HepG2 (cell line): ENCODE measurements at regions not wholly inside any gene's neighbourhood (a gene's known extent, or its start where the extent isn't known, plus 50 kb on each side); places are given as distances from the start of the nearest gene placed in this dataset.
A peak's percentile ranks its signal among the peaks of the same experiment; 100 is the strongest.

ENCODE experiments used
- HOXA9 ChIP-seq: sonication (generic); formaldehyde crosslinking; IDR thresholded peaks from 2 replicates; pipeline ENCODE4 v1.8.1; 2022; ENCODE audit warnings: missing genetic modification reagents, mild to moderate bottlenecking, moderate library complexity, borderline replicate concordance
- JUND ChIP-seq: sonication (generic); formaldehyde crosslinking; IDR thresholded peaks from 2 replicates; pipeline ENCODE4 v1.8.0; 2022; ENCODE audit warnings: mild to moderate bottlenecking, missing genetic modification reagents
- MEIS2 ChIP-seq: sonication (generic); formaldehyde crosslinking; IDR thresholded peaks from 2 replicates; pipeline ENCODE4 v1.9.0; 2021; ENCODE audit warnings: mild to moderate bottlenecking, missing genetic modification reagents
- NONO ChIP-seq, 2 experiments: fragments of 450-650 bp in 1 of 2; sonication (generic) in 1 of 2; formaldehyde crosslinking in 1 of 2; IDR thresholded peaks in 1 of 2; conservative IDR thresholded peaks in 1 of 2; 2 replicates each; pipeline versions ENCODE4 v1.6.1 to v1.8.0; 2017 to 2022; ENCODE audit warnings: mild to moderate bottlenecking in 1 of 2, missing genetic modification reagents in 1 of 2, moderate library complexity in 1 of 2
- NR2F1 ChIP-seq, 2 experiments: fragments of 450-650 bp in 1 of 2; formaldehyde crosslinking in 1 of 2; IDR thresholded peaks; 2 replicates each; pipeline versions ENCODE4 v1.5.0 to v1.6.1; 2016 to 2020; ENCODE audit warnings: mild to moderate bottlenecking in 1 of 2, missing compliant biosample characterization in 1 of 2, missing genetic modification reagents in 1 of 2, moderate library complexity in 1 of 2
- POLR2G ChIP-seq: fragments of 200-400 bp; formaldehyde crosslinking; IDR thresholded peaks from 2 replicates; pipeline ENCODE4 v1.6.1; 2018; ENCODE audit warnings: mild to moderate bottlenecking, low read depth, low read length, moderate library complexity
- THAP11 ChIP-seq: IDR thresholded peaks from 2 replicates; pipeline ENCODE4 v1.6.1; 2016; ENCODE audit warnings: missing biosample characterization, missing genetic modification reagents
- ZFAT ChIP-seq: sonication (generic); formaldehyde crosslinking; conservative IDR thresholded peaks from 2 replicates; pipeline ENCODE4 v1.8.1; 2023; ENCODE audit warnings: missing genetic modification reagents, inconsistent platforms
- ZKSCAN8 ChIP-seq: IDR thresholded peaks from 2 replicates; pipeline ENCODE4 v1.6.1; 2016; ENCODE audit warnings: borderline replicate concordance, missing genetic modification reagents, missing compliant biosample characterization
- ZNF337 ChIP-seq: sonication (generic); formaldehyde crosslinking; IDR thresholded peaks from 2 replicates; pipeline ENCODE4 v1.5.1; 2020; ENCODE audit warnings: missing genetic modification reagents, low read depth, mild to moderate bottlenecking, borderline replicate concordance
- ZNF430 ChIP-seq: sonication (generic); formaldehyde crosslinking; IDR thresholded peaks from 2 replicates; pipeline ENCODE4 v1.9.0; 2021; ENCODE audit warnings: mild to moderate bottlenecking, missing genetic modification reagents
- ZNF7 ChIP-seq: IDR thresholded peaks from 2 replicates; pipeline ENCODE4 v1.6.1; 2016; ENCODE audit warnings: missing biosample characterization, missing genetic modification reagents
- ZNF724P ChIP-seq: sonication (generic); formaldehyde crosslinking; IDR thresholded peaks from 2 replicates; pipeline ENCODE4 v1.8.0; 2022; ENCODE audit warnings: missing genetic modification reagents, borderline replicate concordance
- ZNF782 ChIP-seq: sonication (generic); formaldehyde crosslinking; IDR thresholded peaks from 2 replicates; pipeline ENCODE4 v1.4.0; 2020; ENCODE audit warnings: missing genetic modification reagents, mild to moderate bottlenecking, borderline replicate concordance
- TF ChIP-seq, protein P1 (sequence below): sonication (generic); formaldehyde crosslinking; IDR thresholded peaks from 2 replicates; pipeline ENCODE4 v1.8.0; 2022; ENCODE audit warnings: missing genetic modification reagents, mild to moderate bottlenecking, borderline replicate concordance
- TF ChIP-seq, protein P2 (sequence below): sonication (generic); formaldehyde crosslinking; IDR thresholded peaks from 2 replicates; pipeline ENCODE4 v1.9.0; 2022; ENCODE audit warnings: missing genetic modification reagents, mild to moderate bottlenecking, borderline replicate concordance
- TF ChIP-seq, protein P3 (sequence below): sonication (generic); formaldehyde crosslinking; IDR thresholded peaks from 2 replicates; pipeline ENCODE4 v1.5.0; 2020; ENCODE audit warnings: mild to moderate bottlenecking, missing genetic modification reagents, moderate library complexity
- TF ChIP-seq, protein P4 (sequence below): IDR thresholded peaks from 2 replicates; pipeline ENCODE4 v1.6.1; 2016; ENCODE audit warnings: missing compliant biosample characterization, missing genetic modification reagents, borderline replicate concordance
- TF ChIP-seq, protein P5 (sequence below), 2 experiments: sonication (generic) in 1 of 2; formaldehyde crosslinking in 1 of 2; IDR thresholded peaks; 2 replicates each; pipeline versions ENCODE4 v1.4.0 to v1.6.1; 2018 to 2020; ENCODE audit warnings: missing genetic modification reagents in 2 of 2, borderline replicate concordance in 1 of 2, low read depth in 1 of 2, mild to moderate bottlenecking in 1 of 2, missing biosample characterization in 1 of 2

DNA sequence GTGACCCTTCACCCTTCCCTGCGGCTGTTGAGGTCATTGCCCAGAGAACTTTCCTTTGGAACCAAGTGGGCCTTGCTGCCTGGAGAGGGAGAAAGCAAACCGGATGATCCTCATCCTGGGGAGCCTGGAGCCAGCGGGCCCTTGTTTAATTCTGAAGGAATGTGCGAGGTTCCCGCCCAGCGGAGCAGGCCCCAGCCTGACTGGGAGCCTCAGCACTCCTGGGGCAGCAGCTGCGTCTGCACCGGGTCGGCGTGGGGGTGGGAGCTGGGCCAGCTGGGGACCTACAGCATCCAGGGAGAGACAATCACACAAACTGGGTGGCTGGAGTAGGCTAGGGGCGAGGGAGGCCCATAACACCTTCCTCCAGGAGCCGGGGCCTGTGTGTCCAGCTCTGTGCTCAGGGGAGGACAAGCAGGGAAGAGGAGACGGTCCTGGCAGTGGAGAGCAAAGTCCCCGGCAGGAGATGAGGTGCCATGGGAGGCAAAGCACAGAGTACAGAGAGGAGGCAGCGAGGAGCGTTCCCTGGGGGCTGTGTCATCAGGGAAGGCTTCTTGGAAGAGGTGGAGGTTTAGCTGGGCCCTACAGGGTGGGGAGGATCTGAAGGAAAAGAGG lies 61.9 kb upstream of the HAAO start (continued):
- TF ChIP-seq, protein P1, sequence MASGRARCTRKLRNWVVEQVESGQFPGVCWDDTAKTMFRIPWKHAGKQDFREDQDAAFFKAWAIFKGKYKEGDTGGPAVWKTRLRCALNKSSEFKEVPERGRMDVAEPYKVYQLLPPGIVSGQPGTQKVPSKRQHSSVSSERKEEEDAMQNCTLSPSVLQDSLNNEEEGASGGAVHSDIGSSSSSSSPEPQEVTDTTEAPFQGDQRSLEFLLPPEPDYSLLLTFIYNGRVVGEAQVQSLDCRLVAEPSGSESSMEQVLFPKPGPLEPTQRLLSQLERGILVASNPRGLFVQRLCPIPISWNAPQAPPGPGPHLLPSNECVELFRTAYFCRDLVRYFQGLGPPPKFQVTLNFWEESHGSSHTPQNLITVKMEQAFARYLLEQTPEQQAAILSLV (CRISPR knock-in tag): peak; percentile 69; the same call in 1 of the 2 replicates
- TF ChIP-seq, protein P2, sequence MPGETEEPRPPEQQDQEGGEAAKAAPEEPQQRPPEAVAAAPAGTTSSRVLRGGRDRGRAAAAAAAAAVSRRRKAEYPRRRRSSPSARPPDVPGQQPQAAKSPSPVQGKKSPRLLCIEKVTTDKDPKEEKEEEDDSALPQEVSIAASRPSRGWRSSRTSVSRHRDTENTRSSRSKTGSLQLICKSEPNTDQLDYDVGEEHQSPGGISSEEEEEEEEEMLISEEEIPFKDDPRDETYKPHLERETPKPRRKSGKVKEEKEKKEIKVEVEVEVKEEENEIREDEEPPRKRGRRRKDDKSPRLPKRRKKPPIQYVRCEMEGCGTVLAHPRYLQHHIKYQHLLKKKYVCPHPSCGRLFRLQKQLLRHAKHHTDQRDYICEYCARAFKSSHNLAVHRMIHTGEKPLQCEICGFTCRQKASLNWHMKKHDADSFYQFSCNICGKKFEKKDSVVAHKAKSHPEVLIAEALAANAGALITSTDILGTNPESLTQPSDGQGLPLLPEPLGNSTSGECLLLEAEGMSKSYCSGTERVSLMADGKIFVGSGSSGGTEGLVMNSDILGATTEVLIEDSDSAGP (CRISPR knock-in tag): peak; percentile 91
- peak; percentile 60; the same call in 1 of the 2 replicates for TF ChIP-seq ZKSCAN8
- 0 out of 2 replicates have a peak, but pooled peaks have one; percentile 49 for TF ChIP-seq ZNF337 (CRISPR knock-in tag)
- peak; percentile 16; the same call in 1 of the 2 replicates for TF ChIP-seq HOXA9 (CRISPR knock-in tag)
- TF ChIP-seq ZNF7: 0 out of 2 replicates have a peak, but pooled peaks have one; percentile 6
- TF ChIP-seq, protein P3, sequence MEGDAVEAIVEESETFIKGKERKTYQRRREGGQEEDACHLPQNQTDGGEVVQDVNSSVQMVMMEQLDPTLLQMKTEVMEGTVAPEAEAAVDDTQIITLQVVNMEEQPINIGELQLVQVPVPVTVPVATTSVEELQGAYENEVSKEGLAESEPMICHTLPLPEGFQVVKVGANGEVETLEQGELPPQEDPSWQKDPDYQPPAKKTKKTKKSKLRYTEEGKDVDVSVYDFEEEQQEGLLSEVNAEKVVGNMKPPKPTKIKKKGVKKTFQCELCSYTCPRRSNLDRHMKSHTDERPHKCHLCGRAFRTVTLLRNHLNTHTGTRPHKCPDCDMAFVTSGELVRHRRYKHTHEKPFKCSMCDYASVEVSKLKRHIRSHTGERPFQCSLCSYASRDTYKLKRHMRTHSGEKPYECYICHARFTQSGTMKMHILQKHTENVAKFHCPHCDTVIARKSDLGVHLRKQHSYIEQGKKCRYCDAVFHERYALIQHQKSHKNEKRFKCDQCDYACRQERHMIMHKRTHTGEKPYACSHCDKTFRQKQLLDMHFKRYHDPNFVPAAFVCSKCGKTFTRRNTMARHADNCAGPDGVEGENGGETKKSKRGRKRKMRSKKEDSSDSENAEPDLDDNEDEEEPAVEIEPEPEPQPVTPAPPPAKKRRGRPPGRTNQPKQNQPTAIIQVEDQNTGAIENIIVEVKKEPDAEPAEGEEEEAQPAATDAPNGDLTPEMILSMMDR: peak; percentile 12; the same call in 1 of the 2 replicates
- TF ChIP-seq JUND (CRISPR knock-in tag): no peak
- TF ChIP-seq MEIS2 (CRISPR knock-in tag): peak; percentile 36; the same call in 1 of the 2 replicates
- TF ChIP-seq NR2F1 (CRISPR knock-in tag; IDR thresholded peaks at IDR 0.05): peak; percentile 56 to 79; a peak in 3 of 4 replicates
- 0 out of 2 replicates have a peak, but pooled peaks have one; percentile 82 for TF ChIP-seq ZNF782 (CRISPR knock-in tag)
- TF ChIP-seq THAP11 (CRISPR knock-in tag): peak; percentile 17; the same call in 1 of the 2 replicates
- peak; percentile 54 for TF ChIP-seq POLR2G
- TF ChIP-seq, protein P4, sequence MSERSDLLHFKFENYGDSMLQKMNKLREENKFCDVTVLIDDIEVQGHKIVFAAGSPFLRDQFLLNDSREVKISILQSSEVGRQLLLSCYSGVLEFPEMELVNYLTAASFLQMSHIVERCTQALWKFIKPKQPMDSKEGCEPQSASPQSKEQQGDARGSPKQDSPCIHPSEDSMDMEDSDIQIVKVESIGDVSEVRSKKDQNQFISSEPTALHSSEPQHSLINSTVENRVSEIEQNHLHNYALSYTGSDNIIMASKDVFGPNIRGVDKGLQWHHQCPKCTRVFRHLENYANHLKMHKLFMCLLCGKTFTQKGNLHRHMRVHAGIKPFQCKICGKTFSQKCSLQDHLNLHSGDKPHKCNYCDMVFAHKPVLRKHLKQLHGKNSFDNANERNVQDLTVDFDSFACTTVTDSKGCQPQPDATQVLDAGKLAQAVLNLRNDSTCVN (CRISPR knock-in tag): no peak
- TF ChIP-seq ZNF724P (CRISPR knock-in tag): 0 out of 2 replicates have a peak, but pooled peaks have one; percentile 1
- no peak for TF ChIP-seq NONO (IDR thresholded peaks at IDR 0.05)
- peak; percentile 68 for TF ChIP-seq NONO (CRISPR knock-in tag; conservative IDR thresholded peaks at IDR 0.05)
- TF ChIP-seq ZNF430 (CRISPR knock-in tag): no peak; the same call in 1 of the 2 replicates
- TF ChIP-seq, protein P5, sequence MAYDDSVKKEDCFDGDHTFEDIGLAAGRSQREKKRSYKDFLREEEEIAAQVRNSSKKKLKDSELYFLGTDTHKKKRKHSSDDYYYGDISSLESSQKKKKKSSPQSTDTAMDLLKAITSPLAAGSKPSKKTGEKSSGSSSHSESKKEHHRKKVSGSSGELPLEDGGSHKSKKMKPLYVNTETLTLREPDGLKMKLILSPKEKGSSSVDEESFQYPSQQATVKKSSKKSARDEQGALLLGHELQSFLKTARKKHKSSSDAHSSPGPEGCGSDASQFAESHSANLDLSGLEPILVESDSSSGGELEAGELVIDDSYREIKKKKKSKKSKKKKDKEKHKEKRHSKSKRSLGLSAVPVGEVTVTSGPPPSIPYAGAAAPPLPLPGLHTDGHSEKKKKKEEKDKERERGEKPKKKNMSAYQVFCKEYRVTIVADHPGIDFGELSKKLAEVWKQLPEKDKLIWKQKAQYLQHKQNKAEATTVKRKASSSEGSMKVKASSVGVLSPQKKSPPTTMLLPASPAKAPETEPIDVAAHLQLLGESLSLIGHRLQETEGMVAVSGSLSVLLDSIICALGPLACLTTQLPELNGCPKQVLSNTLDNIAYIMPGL (CRISPR knock-in tag; IDR thresholded peaks at IDR 0.05; ENCODE audit: borderline replicate concordance in 1 of 2, low read depth in 1 of 2): peak; percentile 23 to 48; a peak in 2 of 4 replicates
- no peak for TF ChIP-seq ZFAT (CRISPR knock-in tag)
